Astrocyte of the cerebellum (primary cell): ENCODE measurements at regions not wholly inside any gene's neighbourhood (a gene's known extent, or its start where the extent isn't known, plus 50 kb on each side); places are given as distances from the start of the nearest gene placed in this dataset.
A peak's percentile ranks its signal among the peaks of the same experiment; 100 is the strongest.

Experiments
- DNase-seq: peaks from one replicate; pipeline ENCODE4 v3.0.0-alpha.2; 2011; ENCODE audit warnings: low read depth
- H3K4me3 ChIP-seq: 2 replicates; pipeline ENCODE4 v1.5.1; 2011; ENCODE audit warnings: mild to moderate bottlenecking, low read depth, low read length, moderate library complexity
- in situ Hi-C: cut with HindIII; loops from 2 replicates; pipeline ENCODE4 v1.10.0; 2017; ENCODE audit warnings: low sequenced_read_pairs
- TF ChIP-seq, protein P1 (sequence below): IDR thresholded peaks from 2 replicates; pipeline ENCODE4 v1.5.1; 2012; ENCODE audit warnings: low read length, low read depth, moderate library complexity, mild to moderate bottlenecking; ENCODE audit errors: missing control alignments

DNA sequence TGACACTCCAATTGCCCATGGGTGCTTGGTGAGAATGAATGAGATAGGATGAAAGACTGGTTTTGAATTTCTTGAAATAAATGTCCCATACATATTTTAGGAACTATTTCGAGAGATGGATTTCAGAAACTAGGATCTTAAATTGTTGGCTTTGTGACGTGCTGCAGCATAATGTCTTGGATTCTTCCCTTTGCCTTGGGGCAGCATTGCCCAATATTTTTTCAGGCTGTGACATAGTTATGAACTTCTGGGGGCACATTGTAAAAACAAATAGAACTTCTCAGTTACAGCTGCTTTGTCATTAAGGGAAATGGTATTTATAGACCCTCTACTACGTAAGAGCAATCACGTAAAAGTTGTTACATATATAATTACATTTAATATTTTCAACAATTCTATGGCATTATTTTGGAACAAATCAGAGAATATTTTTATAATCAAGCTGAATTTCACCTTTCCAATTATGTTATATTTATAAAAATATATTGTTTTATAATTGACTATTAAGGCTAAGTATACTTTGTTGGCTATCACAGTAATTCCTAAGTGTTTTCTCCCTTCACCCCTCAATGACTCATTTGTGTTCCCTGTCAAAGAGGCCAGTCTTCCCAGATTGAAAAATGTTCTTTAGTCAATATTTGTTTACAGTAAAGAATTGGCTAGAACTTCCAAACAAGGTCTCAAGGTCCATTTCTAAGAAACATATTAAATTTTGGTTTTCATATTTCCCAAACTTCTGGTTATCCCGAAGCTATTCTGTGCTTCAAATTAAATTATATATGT, 1388.3 kb upstream of the ACO1 start:
- no peak for DNase-seq
- TF ChIP-seq, protein P1, sequence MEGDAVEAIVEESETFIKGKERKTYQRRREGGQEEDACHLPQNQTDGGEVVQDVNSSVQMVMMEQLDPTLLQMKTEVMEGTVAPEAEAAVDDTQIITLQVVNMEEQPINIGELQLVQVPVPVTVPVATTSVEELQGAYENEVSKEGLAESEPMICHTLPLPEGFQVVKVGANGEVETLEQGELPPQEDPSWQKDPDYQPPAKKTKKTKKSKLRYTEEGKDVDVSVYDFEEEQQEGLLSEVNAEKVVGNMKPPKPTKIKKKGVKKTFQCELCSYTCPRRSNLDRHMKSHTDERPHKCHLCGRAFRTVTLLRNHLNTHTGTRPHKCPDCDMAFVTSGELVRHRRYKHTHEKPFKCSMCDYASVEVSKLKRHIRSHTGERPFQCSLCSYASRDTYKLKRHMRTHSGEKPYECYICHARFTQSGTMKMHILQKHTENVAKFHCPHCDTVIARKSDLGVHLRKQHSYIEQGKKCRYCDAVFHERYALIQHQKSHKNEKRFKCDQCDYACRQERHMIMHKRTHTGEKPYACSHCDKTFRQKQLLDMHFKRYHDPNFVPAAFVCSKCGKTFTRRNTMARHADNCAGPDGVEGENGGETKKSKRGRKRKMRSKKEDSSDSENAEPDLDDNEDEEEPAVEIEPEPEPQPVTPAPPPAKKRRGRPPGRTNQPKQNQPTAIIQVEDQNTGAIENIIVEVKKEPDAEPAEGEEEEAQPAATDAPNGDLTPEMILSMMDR, result no peak
- H3K4me3 ChIP-seq, result no peak overlapping the region
- in situ Hi-C loops, result no loop called here

DNA sequence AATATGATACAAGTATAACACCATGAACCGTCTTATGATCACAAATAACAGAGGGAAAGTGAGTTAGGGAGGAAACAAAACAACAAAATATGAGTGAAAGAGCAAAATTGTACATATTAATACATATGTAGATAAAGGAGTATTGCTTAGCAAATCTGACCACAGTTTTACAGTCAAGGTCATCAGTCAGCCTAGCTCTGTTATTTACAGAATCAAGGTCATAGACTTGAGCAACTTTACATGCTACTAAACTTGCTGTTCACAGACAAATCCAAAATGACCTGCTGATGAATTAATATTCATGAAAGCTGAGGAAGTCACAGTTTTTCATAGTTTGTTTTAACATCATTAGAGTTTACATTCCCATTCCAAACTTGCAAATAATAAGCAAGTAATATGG, 1387.7 kb upstream of the ACO1 start:
- no peak for DNase-seq

DNA sequence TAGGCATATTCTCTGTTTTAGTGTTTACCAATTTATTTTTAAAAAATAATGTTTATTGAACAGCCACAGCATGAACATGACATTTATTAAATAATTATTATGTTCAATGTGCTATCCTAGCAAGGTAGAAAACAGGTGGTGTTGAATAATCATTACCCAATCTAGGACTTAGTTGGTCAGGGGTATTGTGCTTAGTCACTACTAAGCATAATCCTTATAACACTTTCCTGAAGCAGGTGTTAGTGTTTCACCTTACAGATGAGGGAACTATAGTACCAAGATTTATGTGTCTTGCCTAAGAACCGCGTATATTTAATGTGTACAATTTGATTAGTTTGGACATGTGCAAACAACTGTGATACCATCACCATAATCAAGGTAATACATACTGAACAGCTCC, 1387.2 kb upstream of the ACO1 start:
- TF ChIP-seq, protein P1, result no peak
- no peak overlapping the region for H3K4me3 ChIP-seq

More for the DNA sequence above, 1387.7 kb upstream of the ACO1 start:
- TF ChIP-seq, protein P1, result no peak
- in situ Hi-C loops, result no loop called here
- no peak overlapping the region for H3K4me3 ChIP-seq

DNA sequence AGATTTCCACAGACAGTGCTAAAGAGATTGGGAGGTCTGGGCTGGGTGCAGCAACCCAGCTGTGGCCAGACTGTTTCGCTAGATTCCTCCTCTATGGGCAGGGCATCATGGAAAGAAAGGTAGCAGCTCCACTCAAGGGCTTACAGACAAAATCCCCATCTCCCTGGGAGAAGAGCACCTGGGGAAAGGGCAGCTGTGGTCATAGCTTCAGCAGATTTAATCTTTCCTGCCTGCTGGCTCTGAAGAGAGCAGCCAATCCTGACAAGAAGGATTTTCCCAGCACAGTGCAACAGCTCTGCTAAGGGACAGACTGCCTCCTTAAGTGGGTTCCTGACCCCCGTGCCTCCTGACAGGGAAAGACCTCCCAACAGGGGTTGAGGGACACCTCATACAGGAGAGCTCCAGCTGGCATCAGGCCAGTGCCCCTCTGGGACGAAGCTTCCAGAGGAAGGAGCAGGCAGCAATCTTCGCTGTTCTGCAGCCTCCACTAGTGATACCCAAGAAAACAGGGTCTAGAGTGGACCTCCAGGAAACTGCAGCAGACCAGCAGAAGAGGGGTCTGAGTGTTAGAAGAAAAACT, 1379.3 kb upstream of the ACO1 start:
- TF ChIP-seq, protein P1, result no peak
- in situ Hi-C loops, result no loop called here
- no peak overlapping the region for H3K4me3 ChIP-seq
- no peak for DNase-seq

More for the DNA sequence above, 1387.2 kb upstream of the ACO1 start:
- in situ Hi-C loops, result no loop called here
- no peak for DNase-seq

DNA sequence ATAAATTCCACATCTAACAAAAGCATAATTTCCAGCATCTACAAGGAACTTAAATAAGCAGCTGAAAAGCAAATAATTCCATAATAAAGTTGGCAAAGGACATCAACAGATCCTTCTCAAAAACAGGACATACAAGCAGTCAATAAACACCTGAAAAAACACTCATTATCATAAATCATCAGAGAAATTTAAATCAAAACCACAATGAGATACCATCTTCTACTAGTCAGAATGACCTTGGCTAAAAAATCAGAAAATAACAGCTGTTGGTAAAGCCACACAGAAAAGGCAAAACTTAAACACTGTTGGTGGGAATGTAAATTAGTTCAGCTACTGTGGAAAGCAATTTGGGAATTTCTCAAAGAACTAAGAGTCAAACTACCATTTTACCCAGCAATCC, 1371.1 kb upstream of the ACO1 start:
- peak; percentile 4 for DNase-seq
- no peak overlapping the region for H3K4me3 ChIP-seq
- in situ Hi-C loops, result no loop called here
- TF ChIP-seq, protein P1, result no peak

DNA sequence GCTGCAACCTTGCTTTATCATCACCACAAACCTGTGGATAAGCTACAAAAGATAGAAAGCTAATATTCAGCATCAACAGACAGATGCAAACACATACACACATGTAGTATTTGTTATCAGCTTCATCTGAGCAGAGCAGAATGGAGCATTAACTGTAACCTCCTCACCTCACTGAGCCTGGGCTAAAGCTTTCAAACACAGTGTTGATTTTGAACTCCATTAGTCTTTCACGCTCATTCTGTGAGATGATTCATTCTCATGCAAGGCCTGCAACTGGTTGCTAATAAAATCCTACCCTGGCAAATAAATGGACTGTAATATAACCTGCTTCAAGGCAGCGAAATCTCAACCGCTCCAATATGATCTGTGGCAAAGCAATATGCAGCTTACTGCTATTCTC, 1360.6 kb upstream of the ACO1 start:
- no peak overlapping the region for H3K4me3 ChIP-seq
- DNase-seq, result no peak
- TF ChIP-seq, protein P1, result no peak
- in situ Hi-C loops, result no loop called here
